ENCODE measurements at regions not wholly inside any gene's neighbourhood (a gene's known extent, or its start where the extent isn't known, plus 50 kb on each side); places are given as distances from the start of the nearest gene placed in this dataset.

- TF ChIP-seq CTCF (IDR thresholded peaks at IDR 0.05 in 4 of 5, conservative IDR thresholded peaks at IDR 0.05 in 1 of 5) (no peak), POLR2A (IDR thresholded peaks at IDR 0.05) (no peak)
Measured at GRCh38 chr11:98307827-98308491, 712.8 kb upstream of the CNTN5 start.

Measured in gastrocnemius medialis (tissue), 4 donors.